Duodenal mucosa (tissue), 2 donors: ENCODE measurements at regions not wholly inside any gene's neighbourhood (a gene's known extent, or its start where the extent isn't known, plus 50 kb on each side); places are given as distances from the start of the nearest gene placed in this dataset.

Experiments used
- H3K27ac ChIP-seq: one replicate; pipeline ENCODE4 v1.7.0; 2013; ENCODE audit warnings: low read depth, low read length
- H3K27me3 ChIP-seq, 2 donors: one replicate each; pipeline ENCODE4 v1.7.0; 2013; ENCODE audit warnings: low read length in 2 of 2, control low read depth in 1 of 2; ENCODE audit not compliant: insufficient read depth in 2 of 2, control insufficient read depth in 1 of 2
- H3K36me3 ChIP-seq, 2 donors: one replicate each; pipeline ENCODE4 v1.7.0; 2013; ENCODE audit warnings: low read length in 2 of 2, control low read depth in 1 of 2; ENCODE audit not compliant: insufficient read depth in 2 of 2, control insufficient read depth in 1 of 2
- H3K4me1 ChIP-seq, 2 donors: one replicate each; pipeline ENCODE4 v1.7.0; 2013; ENCODE audit warnings: low read length in 2 of 2, control low read depth in 1 of 2; ENCODE audit not compliant: insufficient read depth in 2 of 2, control insufficient read depth in 1 of 2
- H3K4me3 ChIP-seq, 2 donors: one replicate each; pipeline ENCODE4 v1.7.0; 2013; ENCODE audit warnings: low read length in 2 of 2, low read depth in 1 of 2
- H3K9ac ChIP-seq, 2 donors: one replicate each; pipeline ENCODE4 v1.7.0; 2013; ENCODE audit warnings: low read length in 2 of 2, low read depth in 1 of 2
- H3K9me3 ChIP-seq, 2 donors: one replicate each; pipeline ENCODE4 v1.7.0; 2013; ENCODE audit warnings: low read length in 2 of 2, control low read depth in 1 of 2; ENCODE audit not compliant: control insufficient read depth in 1 of 2

GRCh38 chr3:66738625-66739365, 238.0 kb upstream of the LRIG1 start:
- Histone ChIP-seq H3K27me3 (no peaks in the 10 kb centered on the region), H3K27ac (no peak overlapping the region), H3K4me1 (no peaks in the 10 kb centered on the region), H3K9me3 (no peaks in the 10 kb centered on the region), H3K36me3 (no peaks in the 10 kb centered on the region), H3K9ac (no peak overlapping the region), H3K4me3 (no peak overlapping the region)

DNA sequence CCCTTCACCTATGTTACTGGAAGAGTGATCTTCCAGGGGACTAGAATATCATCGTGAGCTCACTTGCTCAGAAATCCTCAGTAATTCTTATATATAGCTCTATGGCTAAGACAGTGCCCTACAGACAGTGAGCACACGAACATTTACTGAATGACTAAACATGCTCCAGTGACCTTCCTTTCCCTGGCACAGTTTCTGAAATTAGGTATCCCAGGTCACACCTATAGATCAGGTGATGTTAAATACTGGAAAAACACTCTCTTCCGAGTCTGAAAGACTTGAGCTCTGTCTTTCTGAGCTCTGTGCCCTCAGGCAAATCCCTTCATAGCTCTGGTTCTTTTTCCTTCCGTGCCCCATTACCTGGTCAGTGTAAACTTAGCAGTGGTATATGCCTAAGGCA, 239.4 kb upstream of the LRIG1 start:
- Histone ChIP-seq H3K27me3 (no peaks in the 10 kb centered on the region), H3K9ac (no peak overlapping the region), H3K4me3 (no peak overlapping the region), H3K27ac (no peak overlapping the region), H3K4me1 (no peaks in the 10 kb centered on the region), H3K36me3 (no peaks in the 10 kb centered on the region), H3K9me3 (no peaks in the 10 kb centered on the region)

DNA sequence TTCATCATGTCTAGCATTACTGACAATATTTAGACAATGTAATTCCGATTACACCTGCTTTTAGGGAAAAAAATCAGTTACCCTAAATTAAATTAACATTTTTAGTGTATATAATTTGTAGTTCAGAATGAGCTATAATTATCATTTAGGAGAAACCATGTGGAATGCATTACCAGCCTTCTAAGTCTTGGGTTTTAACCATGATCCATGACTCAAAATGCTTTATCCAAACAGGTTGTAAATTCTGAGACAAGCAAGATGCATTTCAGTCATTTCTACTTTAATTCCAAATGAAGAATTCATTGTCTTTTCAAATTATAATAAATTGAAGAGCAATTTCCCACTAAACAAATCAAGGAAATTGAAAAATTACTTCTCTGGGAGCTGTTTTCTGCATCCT, 243.7 kb upstream of the LRIG1 start:
- Histone ChIP-seq H3K9me3 (no peaks in the 10 kb centered on the region), H3K4me1 (no peaks in the 10 kb centered on the region), H3K27ac (no peak overlapping the region), H3K27me3 (no peaks in the 10 kb centered on the region), H3K36me3 (no peaks in the 10 kb centered on the region), H3K4me3 (no peak overlapping the region), H3K9ac (no peak overlapping the region)

GRCh38 chr3:66744986-66745385, 244.2 kb upstream of the LRIG1 start:
- Histone ChIP-seq H3K9ac (no peak overlapping the region), H3K4me1 (no peaks in the 10 kb centered on the region), H3K9me3 (no peaks in the 10 kb centered on the region), H3K36me3 (no peaks in the 10 kb centered on the region), H3K4me3 (no peak overlapping the region), H3K27me3 (no peaks in the 10 kb centered on the region), H3K27ac (no peak overlapping the region)

DNA sequence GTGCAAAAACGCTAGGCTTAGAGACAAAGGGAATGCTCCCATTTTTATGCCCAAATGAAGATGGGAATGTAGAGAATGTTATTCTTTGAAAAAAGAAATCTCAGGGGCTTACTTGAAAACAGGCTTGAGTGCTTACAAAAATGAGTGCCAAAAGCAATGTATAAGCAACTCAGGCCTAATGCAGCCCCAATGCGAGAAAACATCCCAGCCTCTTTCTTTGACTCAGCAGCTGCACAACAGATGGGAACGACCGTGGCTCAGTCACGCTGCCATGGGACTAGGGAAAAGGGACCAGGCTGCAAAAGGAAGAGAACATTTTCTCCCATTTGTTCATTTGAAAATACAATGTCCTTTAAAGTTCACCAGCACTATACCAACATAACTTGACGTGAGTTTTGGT, 246.4 kb upstream of the LRIG1 start:
- Histone ChIP-seq H3K4me3 (no peak overlapping the region), H3K4me1 (peaks cover 0 to 8% of the 10 kb centered on the region in 2 donors), H3K27ac (no peak overlapping the region)

DNA sequence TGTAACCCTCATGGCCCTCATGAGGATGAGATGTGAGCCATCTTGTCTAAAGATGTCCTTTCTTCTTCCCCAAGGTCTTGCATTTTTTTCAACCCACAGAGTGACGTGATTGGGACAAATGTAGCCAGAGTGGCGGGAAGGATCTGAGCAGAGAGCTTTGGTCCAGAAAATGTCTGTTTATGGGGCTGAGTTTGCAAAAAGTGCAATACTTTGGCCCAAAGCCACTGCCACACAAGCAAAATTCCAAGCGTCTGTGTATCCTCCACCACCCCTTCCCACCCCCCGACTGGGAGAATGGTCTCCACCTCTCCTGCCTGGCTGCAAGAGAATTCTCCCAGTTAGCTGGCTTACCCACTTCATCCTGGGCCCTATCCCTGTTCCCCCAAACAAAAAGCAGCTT, 246.9 kb upstream of the LRIG1 start:
- Histone ChIP-seq H3K4me3 (no peak overlapping the region), H3K27ac (no peak overlapping the region), H3K9ac (no peak overlapping the region), H3K36me3 (no peaks in the 10 kb centered on the region), H3K27me3 (no peaks in the 10 kb centered on the region), H3K9me3 (no peaks in the 10 kb centered on the region), H3K4me1 (peaks cover 0 to 8% of the 10 kb centered on the region in 2 donors)

More for the DNA sequence above, 246.4 kb upstream of the LRIG1 start:
- Histone ChIP-seq H3K36me3 (no peaks in the 10 kb centered on the region), H3K27me3 (no peaks in the 10 kb centered on the region), H3K9me3 (no peaks in the 10 kb centered on the region), H3K9ac (no peak overlapping the region)

GRCh38 chr3:66748175-66748876, 247.5 kb upstream of the LRIG1 start:
- Histone ChIP-seq H3K4me1 (peaks cover 0 to 8% of the 10 kb centered on the region in 2 donors), H3K9ac (no peak overlapping the region), H3K27ac (no peak overlapping the region)

DNA sequence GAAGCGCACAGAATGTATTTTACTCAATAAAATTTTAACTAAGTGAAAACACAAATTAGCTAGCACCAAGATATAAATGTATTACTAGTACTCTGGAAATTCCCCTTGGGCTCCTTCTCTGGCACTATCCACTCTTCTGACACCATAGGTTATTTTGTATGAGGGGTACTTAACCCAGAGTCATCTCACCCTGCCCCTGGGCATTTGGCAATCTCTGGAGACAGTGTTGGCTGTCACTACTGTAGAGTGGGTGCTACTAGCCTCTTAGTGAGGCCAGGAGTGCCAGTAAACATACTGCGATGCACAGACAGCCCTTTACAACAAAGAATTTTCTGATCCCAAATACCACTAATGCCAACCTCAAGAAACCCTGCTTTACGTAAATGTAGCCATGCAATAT, 246.3 kb upstream of the KBTBD8 start:
- Histone ChIP-seq H3K9me3 (no peaks in the 10 kb centered on the region), H3K27me3 (no peaks in the 10 kb centered on the region), H3K27ac (no peak overlapping the region), H3K4me1 (peaks cover 0 to 8% of the 10 kb centered on the region in 2 donors), H3K36me3 (no peaks in the 10 kb centered on the region), H3K9ac (no peak overlapping the region), H3K4me3 (no peak overlapping the region)

More at GRCh38 chr3:66748175-66748876, 247.5 kb upstream of the LRIG1 start:
- no peaks in the 10 kb centered on the region for H3K36me3 ChIP-seq
- H3K4me3 ChIP-seq = no peak overlapping the region
- H3K27me3 ChIP-seq = no peaks in the 10 kb centered on the region
- no peaks in the 10 kb centered on the region for H3K9me3 ChIP-seq

- H3K27ac ChIP-seq = no peak overlapping the region
- H3K4me1 ChIP-seq = peaks cover 0 to 8% of the 10 kb centered on the region in 2 donors
- no peak overlapping the region for H3K4me3 ChIP-seq
- H3K27me3 ChIP-seq = no peaks in the 10 kb centered on the region
- H3K9ac ChIP-seq = no peak overlapping the region
- no peaks in the 10 kb centered on the region for H3K36me3 ChIP-seq
- H3K9me3 ChIP-seq = no peaks in the 10 kb centered on the region
Observed at GRCh38 chr3:66753670-66754069, 244.4 kb upstream of the KBTBD8 start.

DNA sequence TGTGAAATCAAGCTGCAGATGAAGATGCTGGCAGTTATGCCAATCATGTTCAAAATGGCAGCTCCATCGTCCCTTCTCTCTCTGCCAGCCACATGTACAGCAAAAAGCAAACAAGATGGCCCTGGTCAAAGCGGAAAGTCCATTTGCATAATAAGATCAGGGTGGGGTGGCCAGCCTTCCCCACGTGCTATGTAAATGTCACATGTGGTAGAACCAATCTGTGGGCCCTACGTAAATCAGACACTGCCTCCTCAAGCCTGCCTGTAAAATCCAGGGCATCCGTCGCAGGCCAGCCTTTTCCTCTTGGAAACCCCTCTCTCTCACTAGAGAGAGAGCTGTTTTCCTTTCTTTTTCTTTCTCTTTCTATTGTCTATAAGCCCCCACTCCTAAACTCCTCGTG, 243.5 kb upstream of the KBTBD8 start:
- Histone ChIP-seq H3K4me1 (peaks cover 0 to 8% of the 10 kb centered on the region in 2 donors), H3K27ac (no peak overlapping the region), H3K9ac (no peak overlapping the region), H3K27me3 (no peaks in the 10 kb centered on the region), H3K4me3 (no peak overlapping the region), H3K36me3 (no peaks in the 10 kb centered on the region), H3K9me3 (no peaks in the 10 kb centered on the region)
